GM12878 (cell line): ENCODE measurements at regions not wholly inside any gene's neighbourhood (a gene's known extent, or its start where the extent isn't known, plus 50 kb on each side); places are given as distances from the start of the nearest gene placed in this dataset.

Experiments
- ATAC-seq: fragments of 200-7000 bp; cut with Tn5 transposase; 3 replicates; pipeline ENCODE4 v1.9.1; 2020; ENCODE audit warnings: mild to moderate bottlenecking, moderate library complexity
- BruUV-seq: library from RNA; stranded (reverse); fragments of 400-500 nt; replicated peaks from 2 replicates; lab custom pipeline; 2021; lab: Mats Ljungman, UMichigan
- CTCF ChIA-PET: fragments of 300-600 bp; sonication (Branson Sonifier 250); formaldehyde crosslinking; extraction: SDS; loops from one replicate; lab custom pipeline; 2021; ENCODE audit warnings: inconsistent platforms; lab: Yijun Ruan, JAX
- POLR2A ChIA-PET: fragments of 350-600 bp; formaldehyde crosslinking; extraction: SDS; loops from one replicate; lab custom pipeline; 2021; ENCODE audit warnings: inconsistent platforms; lab: Charles Lee
- RAD21 ChIA-PET: fragments of 300-600 bp; sonication (Branson Sonifier 250); formaldehyde crosslinking; loops from one replicate; lab custom pipeline; 2023; ENCODE audit warnings: antibody characterized with exemption; ENCODE audit not compliant: unreplicated experiment; lab: Charles Lee
- SMC1A ChIA-PET: fragments of 300-600 bp; sonication (Branson Sonifier 250); formaldehyde crosslinking; loops from one replicate; lab custom pipeline; 2023; ENCODE audit not compliant: unreplicated experiment, uncharacterized antibody; lab: Charles Lee
- DNase-seq: peaks from one replicate; pipeline ENCODE4 v3.0.0-alpha.2; 2011; ENCODE audit warnings: low read depth, low spot score
- FAIRE-seq: peaks from 3 replicates; lab custom pipeline; 2011; peaks lifted over from hg19 to GRCh38; lab: Jason Lieb, UNC
- H2AFZ ChIP-seq: 2 replicates; pipeline ENCODE4 v1.6.0; 2011; ENCODE audit warnings: low read depth, low read length, control low read depth; ENCODE audit not compliant: control insufficient read depth
- H3K27ac ChIP-seq: 2 replicates; pipeline ENCODE4 v1.5.1; 2011; ENCODE audit warnings: control low read depth; ENCODE audit not compliant: control insufficient read depth, insufficient read depth
- H3K27me3 ChIP-seq, 2 experiments: replicated peaks in 1 of 2; 2 replicates each; pipeline versions ENCODE4 v1.6.0 to v1.6.1; 2011; ENCODE audit warnings: low read length in 1 of 2; ENCODE audit not compliant: control insufficient read depth in 2 of 2, insufficient read depth in 2 of 2
- H3K36me3 ChIP-seq, 2 experiments: 2 replicates each; pipeline ENCODE4 v1.5.1; 2011; ENCODE audit warnings: low read length in 1 of 2; ENCODE audit not compliant: control insufficient read depth in 2 of 2, insufficient read depth in 2 of 2
- H3K4me1 ChIP-seq: 2 replicates; pipeline ENCODE4 v1.6.1; 2011; ENCODE audit warnings: mild to moderate bottlenecking, low read length, moderate library complexity, mixed read lengths; ENCODE audit not compliant: control insufficient read depth, insufficient read depth
- H3K4me2 ChIP-seq: 2 replicates; pipeline ENCODE4 v1.6.0; 2011; ENCODE audit warnings: control low read depth; ENCODE audit not compliant: control insufficient read depth, insufficient read depth
- H3K4me3 ChIP-seq: fragments of 200-600 bp; sonication (generic); 2 replicates; pipeline ENCODE4 v1.5.1; 2016
- H3K79me2 ChIP-seq: 2 replicates; pipeline ENCODE4 v1.6.0; 2011; ENCODE audit warnings: low read length; ENCODE audit not compliant: control insufficient read depth, insufficient read depth
- H3K9ac ChIP-seq: 2 replicates; pipeline ENCODE4 v1.8.0; 2011; ENCODE audit warnings: low read length, control low read depth, mixed read lengths; ENCODE audit not compliant: control insufficient read depth, insufficient read depth
- H3K9me3 ChIP-seq: replicated peaks from 3 replicates; pipeline ENCODE4 v1.5.1; 2011; ENCODE audit warnings: mild to moderate bottlenecking, low read length; ENCODE audit not compliant: control insufficient read depth, insufficient read depth
- H4K20me1 ChIP-seq: 2 replicates; pipeline ENCODE4 v1.6.0; 2011; ENCODE audit not compliant: control insufficient read depth, insufficient read depth
- ATF7 ChIP-seq: fragments of 450-650 bp; IDR thresholded peaks from 2 replicates; pipeline ENCODE4 v1.6.1; 2016; ENCODE audit warnings: low read depth, mild to moderate bottlenecking
- CBFB ChIP-seq: IDR thresholded peaks from 2 replicates; pipeline ENCODE4 v1.6.1; 2016; ENCODE audit warnings: antibody characterized with exemption, low read depth
- CHD1 ChIP-seq: IDR thresholded peaks from 2 replicates; pipeline ENCODE4 v1.6.1; 2012; ENCODE audit warnings: low read depth, low read length, improper control_type of control experiment
- CHD2 ChIP-seq: IDR thresholded peaks from 2 replicates; pipeline ENCODE4 v1.6.1; 2011; ENCODE audit warnings: low read depth, low read length, improper control_type of control experiment, borderline replicate concordance
- ELK1 ChIP-seq: IDR thresholded peaks from 2 replicates; pipeline ENCODE4 v1.6.1; 2012; ENCODE audit warnings: low read depth, low read length, improper control_type of control experiment
- ESRRA ChIP-seq: IDR thresholded peaks from 2 replicates; pipeline ENCODE4 v1.6.1; 2012; ENCODE audit warnings: mild to moderate bottlenecking, low read length, improper control_type of control experiment
- HDAC6 ChIP-seq: fragments of 200-600 bp; sonication (generic); IDR thresholded peaks from one replicate; pipeline ENCODE4 v1.8.0; 2017; ENCODE audit warnings: antibody characterized with exemption; ENCODE audit not compliant: unreplicated experiment
- MAX ChIP-seq: IDR thresholded peaks from 2 replicates; pipeline ENCODE4 v1.6.1; 2012; ENCODE audit warnings: low read depth, low read length, improper control_type of control experiment
- MTA3 ChIP-seq: IDR thresholded peaks from 2 replicates; pipeline ENCODE4 v1.6.1; 2012; ENCODE audit warnings: low read length, inconsistent platforms, borderline replicate concordance
- NFXL1 ChIP-seq: fragments of 450-650 bp; IDR thresholded peaks from 2 replicates; pipeline ENCODE4 v1.6.1; 2017; ENCODE audit warnings: antibody characterized with exemption, mild to moderate bottlenecking, borderline replicate concordance
- NRF1 ChIP-seq: conservative IDR thresholded peaks from 2 replicates; pipeline ENCODE4 v1.6.1; 2011; ENCODE audit warnings: mild to moderate bottlenecking, low read depth, low read length, improper control_type of control experiment
- PML ChIP-seq: IDR thresholded peaks from 2 replicates; pipeline ENCODE4 v1.6.1; 2012; ENCODE audit warnings: low read length, inconsistent platforms
- POLR2AphosphoS2 ChIP-seq: IDR thresholded peaks from 2 replicates; pipeline ENCODE4 v1.6.1; 2011; ENCODE audit warnings: low read depth, mild to moderate bottlenecking, low read length, improper control_type of control experiment, moderate library complexity
- SMC3 ChIP-seq: IDR thresholded peaks from 2 replicates; pipeline ENCODE4 v1.6.1; 2011; ENCODE audit warnings: low read length, improper control_type of control experiment, borderline replicate concordance
- SP1 ChIP-seq: IDR thresholded peaks from one replicate; pipeline ENCODE4 v1.6.1; 2011; ENCODE audit warnings: low read depth, low read length
- SUZ12 ChIP-seq: fragments of 200-600 bp; sonication (generic); IDR thresholded peaks from one replicate; pipeline ENCODE4 v1.6.1; 2018; ENCODE audit warnings: antibody characterized with exemption, mild to moderate bottlenecking; ENCODE audit not compliant: unreplicated experiment
- ZNF622 ChIP-seq: fragments of 450-650 bp; IDR thresholded peaks from 2 replicates; pipeline ENCODE4 v1.6.1; 2017; ENCODE audit warnings: mild to moderate bottlenecking, inconsistent platforms
- ZNF687 ChIP-seq: fragments of 450-650 bp; IDR thresholded peaks from 2 replicates; pipeline ENCODE4 v1.6.1; 2017; ENCODE audit warnings: mild to moderate bottlenecking, moderate library complexity
- ZSCAN29 ChIP-seq: fragments of 450-650 bp; IDR thresholded peaks from 2 replicates; pipeline ENCODE4 v1.6.1; 2017; ENCODE audit warnings: mild to moderate bottlenecking, moderate library complexity
- WGBS: methylation state at CpG from one replicate; pipeline ENCODE4 v1.1.6; 2016; ENCODE audit warnings: low lambda C conversion rate; ENCODE audit not compliant: insufficient replicate concordance, insufficient coverage; ENCODE audit errors: missing lambda C conversion rate; 5-methylcytosine and 5-hydroxymethylcytosine counted together
- in situ Hi-C: fragments of 300-500 bp; cut with MboI; formaldehyde crosslinking; loops from 9 replicates; pipeline ENCODE4 v1.14.3; 2018; ENCODE audit warnings: mixed read lengths
- intact Hi-C: fragments of 100-400 bp; cut with micrococcal nuclease; formaldehyde crosslinking; loops from one replicate; pipeline ENCODE4 v1.14.2; 2022; ENCODE audit not compliant: unreplicated experiment
- TF ChIP-seq, protein P1 (sequence below): IDR thresholded peaks from 2 replicates; pipeline ENCODE4 v1.6.1; 2012; ENCODE audit warnings: low read length, inconsistent platforms

- TF ChIP-seq SP1 (no peak), ESRRA (no peak), ZNF622 (no peak), POLR2AphosphoS2 (no peak), SUZ12 (no peak), ELK1 (no peak), CHD1 (no peak)
Observed at GRCh38 chr20:7617797-7618196, 322.5 kb downstream of the HAO1 start (continued).

- Histone ChIP-seq H3K4me3 (no peak overlapping the region), H3K27me3 (no peaks in the 10 kb centered on the region), H3K9ac (no peak overlapping the region), H3K4me1 (no peaks in the 10 kb centered on the region), H3K27ac (no peak overlapping the region), H3K36me3 (no peaks in the 10 kb centered on the region), H3K9me3 (no peaks in the 10 kb centered on the region), H3K4me2 (no peak overlapping the region), H3K79me2 (no peaks in the 10 kb centered on the region), H4K20me1 (no peaks in the 10 kb centered on the region), H2AFZ (no peak overlapping the region)
- in situ Hi-C loops, result no loop called here
- intact Hi-C loops, result no loop called here
- SMC1A ChIA-PET, result no interaction called here
- no peak for FAIRE-seq
- POLR2A ChIA-PET, result no interaction called here
- CTCF ChIA-PET, result no interaction called here
- BruUV-seq, result no TSS peak
- no peak for ATAC-seq
- no peak for DNase-seq
- WGBS, result 36% methylated on average over 19 of the region's 28 CpGs
- RAD21 ChIA-PET, result no interaction called here
- TF ChIP-seq HDAC6 (no peak), MAX (no peak), NRF1 (no peak), ZSCAN29 (no peak), SMC3 (no peak), POLR2AphosphoS2 (no peak), ATF7 (no peak), NFXL1 (no peak), CHD2 (no peak), ZNF687 (no peak), MTA3 (no peak), PML (no peak), CBFB (no peak)
- TF ChIP-seq, protein P1, sequence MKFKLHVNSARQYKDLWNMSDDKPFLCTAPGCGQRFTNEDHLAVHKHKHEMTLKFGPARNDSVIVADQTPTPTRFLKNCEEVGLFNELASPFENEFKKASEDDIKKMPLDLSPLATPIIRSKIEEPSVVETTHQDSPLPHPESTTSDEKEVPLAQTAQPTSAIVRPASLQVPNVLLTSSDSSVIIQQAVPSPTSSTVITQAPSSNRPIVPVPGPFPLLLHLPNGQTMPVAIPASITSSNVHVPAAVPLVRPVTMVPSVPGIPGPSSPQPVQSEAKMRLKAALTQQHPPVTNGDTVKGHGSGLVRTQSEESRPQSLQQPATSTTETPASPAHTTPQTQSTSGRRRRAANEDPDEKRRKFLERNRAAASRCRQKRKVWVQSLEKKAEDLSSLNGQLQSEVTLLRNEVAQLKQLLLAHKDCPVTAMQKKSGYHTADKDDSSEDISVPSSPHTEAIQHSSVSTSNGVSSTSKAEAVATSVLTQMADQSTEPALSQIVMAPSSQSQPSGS, result no peak
Observed at GRCh38 chr20:7622399-7622961, 317.8 kb downstream of the HAO1 start.
